HEK293T (cell line): ENCODE measurements at regions not wholly inside any gene's neighbourhood (a gene's known extent, or its start where the extent isn't known, plus 50 kb on each side); places are given as distances from the start of the nearest gene placed in this dataset.

ENCODE experiments used
- ELF4 ChIP-seq: fragments of 450-650 bp; IDR thresholded peaks from 2 replicates; pipeline ENCODE4 v1.6.1; 2017; ENCODE audit warnings: antibody characterized with exemption
- FOXK2 ChIP-seq: fragments of 450-650 bp; IDR thresholded peaks from 2 replicates; pipeline ENCODE4 v1.6.1; 2016; ENCODE audit warnings: mild to moderate bottlenecking
- HDGF ChIP-seq: fragments of 450-650 bp; IDR thresholded peaks from 2 replicates; pipeline ENCODE4 v1.6.1; 2017; ENCODE audit warnings: antibody characterized with exemption, borderline replicate concordance
- LEF1 ChIP-seq: fragments of 450-650 bp; IDR thresholded peaks from 2 replicates; pipeline ENCODE4 v1.6.1; 2017; ENCODE audit warnings: mild to moderate bottlenecking, borderline replicate concordance
- NFRKB ChIP-seq: fragments of 450-650 bp; IDR thresholded peaks from 2 replicates; pipeline ENCODE4 v1.6.1; 2016; ENCODE audit warnings: mild to moderate bottlenecking, moderate library complexity
- SP1 ChIP-seq: fragments of 450-650 bp; IDR thresholded peaks from 2 replicates; pipeline ENCODE4 v1.6.1; 2017
- TARDBP ChIP-seq: fragments of 450-650 bp; IDR thresholded peaks from 2 replicates; pipeline ENCODE4 v1.6.1; 2016
- ZNF384 ChIP-seq: fragments of 450-650 bp; IDR thresholded peaks from 2 replicates; pipeline ENCODE4 v1.6.1; 2016

GRCh38 chr4:178681871-178682270, 1239.6 kb upstream of the AGA start:
- TF ChIP-seq FOXK2 (no peak), ZNF384 (no peak), SP1 (no peak), LEF1 (no peak), HDGF (no peak), NFRKB (no peak), ELF4 (no peak), TARDBP (no peak)
